ENCODE measurements at regions not wholly inside any gene's neighbourhood (a gene's known extent, or its start where the extent isn't known, plus 50 kb on each side); places are given as distances from the start of the nearest gene placed in this dataset.

DNA sequence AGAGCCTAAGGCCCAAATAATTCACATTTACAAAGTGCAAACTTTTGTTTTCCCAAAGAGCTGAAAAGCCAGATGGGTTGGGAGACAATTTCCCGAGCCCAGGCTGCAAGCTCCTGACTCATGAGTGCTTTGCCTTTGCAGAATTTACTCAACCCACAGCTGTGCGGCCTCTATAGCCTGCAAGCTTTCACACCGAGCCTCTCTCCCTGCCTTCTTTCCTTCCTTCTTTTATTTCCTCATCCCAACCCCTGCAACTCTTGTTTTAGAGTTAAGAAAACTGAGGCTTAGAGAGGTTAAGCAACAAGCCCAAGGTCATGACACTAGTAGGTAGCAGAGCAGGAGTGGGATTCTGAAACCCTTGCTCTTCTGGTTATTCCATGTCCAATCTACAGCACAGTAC lies 203.0 kb upstream of the GPR26 start:
- no peak for DNase-seq

DNA sequence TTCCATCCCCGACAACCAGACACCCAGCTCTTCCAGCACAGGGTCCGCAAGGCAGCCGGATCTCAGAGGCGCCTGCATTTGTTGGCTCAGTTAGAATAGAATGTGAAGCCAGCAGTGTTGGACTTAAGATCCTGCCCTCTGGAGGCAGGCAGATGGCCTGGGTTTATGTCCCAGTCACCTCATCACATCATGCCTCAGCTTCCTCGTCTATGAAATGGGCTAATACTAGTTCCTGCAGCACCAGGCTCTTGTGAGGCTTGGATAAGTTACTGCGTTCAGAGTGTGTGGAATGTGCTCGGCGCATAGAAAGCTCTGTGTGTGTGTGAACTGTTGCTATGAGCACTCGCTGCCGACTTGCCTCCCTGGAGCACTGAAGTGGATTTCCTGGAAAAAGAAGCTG lies 202.5 kb upstream of the GPR26 start:
- DNase-seq = no peak

DNA sequence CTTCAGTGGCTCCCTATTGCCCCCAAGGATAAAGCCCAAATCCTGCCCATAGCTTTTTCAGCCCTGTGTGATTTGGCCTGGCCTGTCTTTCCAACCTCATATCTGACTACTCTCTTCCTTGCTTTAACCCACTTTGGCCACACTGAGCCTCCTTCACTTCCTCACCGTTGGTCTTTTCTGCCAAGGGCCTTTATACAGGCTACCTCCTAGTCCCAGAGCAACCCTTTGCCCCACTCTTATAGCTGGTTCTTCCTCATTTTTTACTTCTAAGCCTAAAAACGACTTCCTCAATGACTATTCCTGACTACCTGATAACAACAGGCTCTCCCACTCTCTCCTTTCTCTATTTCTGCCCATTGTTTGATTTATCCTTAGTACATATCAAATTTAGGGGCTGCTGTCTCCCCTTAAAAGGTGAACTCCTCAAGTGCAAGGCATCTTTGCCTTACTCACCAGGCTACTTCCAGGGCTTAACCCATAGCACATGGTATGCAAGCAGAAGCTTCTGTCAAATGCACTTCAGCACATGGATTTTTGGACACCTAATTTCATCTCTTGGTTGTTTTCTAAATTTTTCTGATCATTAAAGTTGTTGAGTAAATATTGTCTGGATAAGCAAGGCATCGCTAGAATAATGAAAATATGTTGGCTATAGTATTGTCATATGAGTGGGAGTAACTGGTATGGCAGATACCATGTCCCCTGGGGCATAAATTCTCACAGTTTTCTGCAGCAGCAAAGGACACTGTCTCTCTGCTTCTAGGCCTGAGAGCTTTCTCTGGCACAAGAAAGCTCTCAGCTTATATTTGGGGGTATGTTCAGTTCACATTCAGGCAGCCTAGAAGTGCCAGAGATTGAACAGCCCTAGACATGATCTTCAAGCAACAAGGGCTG lies 201.5 kb upstream of the GPR26 start:
- DNase-seq = no peak

DNA sequence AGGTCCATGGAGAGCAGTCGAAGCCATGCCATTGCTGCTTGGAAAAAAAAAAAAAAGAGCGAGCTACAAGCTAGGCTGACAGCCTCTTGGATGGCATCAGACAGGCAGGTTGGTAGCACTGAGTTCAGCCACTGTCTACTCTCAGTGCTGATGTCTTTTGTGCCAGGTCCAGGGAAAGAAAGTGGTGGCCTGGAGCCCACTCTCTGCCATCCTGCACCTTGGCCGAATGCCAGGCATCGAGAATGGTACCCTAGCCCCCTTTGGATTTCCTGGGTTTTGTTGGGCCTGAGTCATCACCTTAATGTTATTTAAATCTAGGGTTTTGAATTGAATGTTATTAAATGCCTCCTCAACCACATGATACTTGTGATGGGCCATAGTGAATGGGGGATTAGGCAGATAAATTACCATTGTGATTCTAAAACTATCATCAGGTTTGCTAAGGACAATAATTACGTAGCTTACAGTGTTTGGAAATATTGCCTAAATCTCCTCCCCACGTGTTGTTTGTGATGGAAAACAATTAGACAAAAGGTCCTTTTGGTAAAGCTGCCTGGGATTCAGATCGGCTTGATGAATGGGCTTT lies 195.7 kb upstream of the GPR26 start:
- DNase-seq = no peak

DNA sequence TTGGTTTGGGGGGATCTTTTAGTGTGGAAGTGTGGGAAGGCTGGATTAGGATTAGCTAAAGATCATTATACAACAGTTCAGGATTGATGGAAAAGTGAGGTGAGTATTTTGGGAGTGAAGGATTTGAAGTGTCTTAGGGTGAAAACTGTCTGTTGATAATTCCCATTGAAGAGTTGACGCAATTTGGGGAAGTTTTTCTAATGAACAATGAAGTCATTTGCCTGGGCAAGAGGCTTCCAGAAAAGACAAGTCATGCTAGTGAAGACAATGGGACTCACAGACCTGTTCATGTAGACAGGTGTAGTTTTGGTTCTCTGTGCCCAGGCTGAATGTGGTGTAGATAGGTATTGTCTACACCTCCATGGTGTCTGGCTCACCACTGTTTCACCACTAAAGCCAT lies 194.3 kb upstream of the GPR26 start:
- DNase-seq = no peak

DNA sequence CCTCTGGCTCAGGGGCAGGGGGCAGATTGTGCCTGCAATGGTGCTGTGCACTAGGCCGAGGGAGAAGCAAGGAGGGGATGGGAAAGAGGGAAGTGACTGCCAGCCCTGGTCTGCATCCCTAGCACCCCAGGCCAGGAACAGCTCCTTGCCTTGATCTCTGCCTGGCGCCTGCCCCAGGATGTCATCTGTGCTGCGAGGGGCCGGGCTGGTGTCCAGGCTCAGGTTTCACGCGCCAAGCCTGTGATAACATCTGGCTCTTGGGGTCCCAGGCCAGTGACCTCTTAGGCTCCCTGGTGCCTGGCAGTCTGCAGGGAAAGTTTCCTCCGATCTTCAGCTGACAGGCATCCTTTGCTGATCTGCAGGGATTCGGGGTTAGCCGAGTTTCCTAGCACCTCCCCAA lies 193.5 kb upstream of the GPR26 start:
- no peak for DNase-seq

DNA sequence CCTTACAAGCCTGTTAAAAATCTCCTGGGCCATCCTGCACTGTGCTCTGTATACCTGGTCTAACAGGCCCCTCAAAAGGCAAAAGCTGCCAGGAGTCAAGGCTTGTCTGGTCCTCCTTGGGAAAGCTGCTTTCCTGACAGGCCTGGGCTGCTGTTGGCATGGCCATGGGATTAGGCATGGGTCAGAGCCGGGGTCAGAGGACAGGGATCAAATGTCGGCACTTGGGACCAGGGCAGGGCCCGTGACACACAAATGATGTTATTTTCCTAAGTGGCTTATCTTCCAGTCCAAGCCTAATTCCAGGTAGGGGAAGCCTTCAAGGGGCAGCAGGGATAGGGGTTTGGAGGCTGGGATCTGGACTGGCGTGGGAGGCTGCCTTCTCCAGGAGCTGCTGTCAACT lies 191.5 kb upstream of the GPR26 start:
- DNase-seq = no peak

DNA sequence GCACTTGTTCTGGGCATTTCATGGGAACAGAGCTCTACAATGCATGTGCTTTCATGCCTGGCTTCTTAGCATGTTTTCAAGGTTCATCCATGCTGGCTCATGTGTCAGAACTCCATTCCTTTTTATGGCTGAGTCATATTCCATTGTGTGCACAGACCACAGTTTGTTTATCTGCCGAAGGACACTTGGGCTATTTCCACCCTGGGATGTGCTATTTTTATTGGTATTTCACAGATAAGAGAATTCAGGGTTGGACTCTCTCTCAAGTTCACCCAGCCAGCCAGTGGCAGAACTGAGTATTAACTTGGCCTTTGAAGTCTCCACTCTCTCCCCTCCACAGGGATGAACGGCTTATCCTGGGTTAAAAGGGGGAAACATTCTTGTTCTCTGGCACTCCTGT lies 190.7 kb upstream of the GPR26 start:
- no peak for DNase-seq

DNA sequence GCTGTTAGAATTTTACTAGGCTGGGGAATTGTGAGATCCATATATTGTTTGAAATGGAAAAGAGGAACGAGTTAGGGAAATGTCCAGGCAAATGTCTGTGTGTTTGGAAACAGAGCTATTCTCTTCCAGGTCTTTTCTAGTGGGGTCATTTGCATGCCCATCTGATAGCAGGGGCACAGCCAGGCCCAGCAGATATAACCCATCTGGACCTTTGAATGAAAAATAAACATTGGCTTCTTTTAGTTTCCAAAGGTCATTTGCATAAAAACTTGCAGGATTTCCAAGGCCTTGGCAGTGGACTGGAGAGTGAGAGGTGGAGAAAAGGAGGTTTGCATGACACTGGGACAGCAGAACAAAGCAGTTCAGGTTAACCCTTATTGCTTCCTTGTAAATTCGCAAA lies 188.0 kb upstream of the GPR26 start:
- DNase-seq = no peak

DNA sequence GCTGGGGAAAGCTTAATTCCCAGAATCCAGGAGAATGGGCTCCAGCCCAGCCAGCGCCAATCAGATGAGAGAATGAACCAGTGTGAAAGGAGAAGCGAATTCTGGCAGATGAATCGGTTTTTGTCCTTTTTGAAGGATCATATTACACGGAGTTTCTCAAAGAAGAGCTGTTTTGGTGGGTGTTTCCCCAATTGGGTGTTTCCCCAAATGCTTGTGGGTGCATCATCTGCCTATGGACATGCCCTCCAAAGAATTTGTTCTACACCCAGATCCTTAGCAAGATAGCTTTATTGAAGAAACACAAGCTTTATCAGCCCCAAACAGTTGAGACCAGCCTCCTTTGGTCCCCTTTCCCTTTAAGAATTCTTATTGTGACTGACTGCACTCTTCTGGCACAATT lies 186.5 kb upstream of the GPR26 start:
- no peak for DNase-seq

DNA sequence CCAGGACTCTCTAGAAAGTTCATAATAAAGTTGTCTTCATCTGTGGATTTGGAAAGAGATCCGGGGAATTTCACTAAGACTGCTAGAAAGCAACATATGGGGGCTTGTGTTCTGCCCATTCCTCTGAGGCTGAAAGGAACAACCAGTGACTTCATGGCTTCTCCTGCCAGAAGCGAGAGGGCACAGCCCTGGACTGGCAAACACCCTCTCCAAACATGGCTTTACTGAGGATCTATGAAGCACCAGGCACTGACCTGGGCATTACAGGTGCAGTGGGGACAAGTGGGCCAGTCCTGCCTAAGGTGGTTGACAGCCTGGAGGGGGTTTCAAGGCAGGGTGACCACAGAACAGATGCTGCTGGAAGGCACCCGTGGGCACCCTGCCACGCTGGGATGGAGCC lies 185.8 kb upstream of the GPR26 start:
- DNase-seq = no peak

DNA sequence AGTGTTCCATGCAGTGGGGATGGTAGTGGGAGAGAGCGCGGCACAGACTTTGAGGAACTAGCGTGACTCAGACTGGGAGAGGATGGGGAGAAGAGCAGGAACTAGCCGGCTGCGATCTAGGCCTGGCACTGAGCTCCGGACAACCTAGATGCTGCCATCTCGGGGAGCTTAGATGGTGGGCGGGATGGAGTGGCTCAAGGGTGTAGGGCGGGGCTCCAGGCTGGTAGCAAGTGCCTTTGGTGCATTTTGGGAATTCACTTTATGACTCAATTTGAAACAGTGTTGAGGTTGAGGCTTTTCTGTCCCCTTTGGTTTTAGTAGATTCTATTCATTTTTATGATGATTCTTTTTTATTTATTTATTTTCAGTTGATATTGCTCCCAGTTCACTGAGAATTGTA lies 185.3 kb upstream of the GPR26 start:
- DNase-seq = no peak

DNA sequence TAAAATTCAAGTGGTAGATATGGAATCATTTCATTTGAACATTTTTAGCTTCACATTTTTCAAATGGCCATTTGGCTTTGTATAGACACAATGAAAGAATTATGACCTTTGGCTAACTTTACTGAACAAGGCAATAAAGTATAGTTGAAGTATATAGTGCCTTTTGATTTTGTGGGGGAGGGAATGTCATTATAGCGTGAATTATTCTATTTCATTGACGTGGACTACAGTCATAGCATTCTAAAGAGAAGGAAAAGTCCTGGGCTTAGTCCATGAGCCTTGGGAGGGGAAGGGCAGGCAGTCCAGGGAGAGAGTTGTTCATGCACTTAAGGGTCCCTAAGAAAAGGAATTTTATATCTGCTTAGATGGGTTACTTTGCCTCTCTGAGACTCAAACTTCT lies 181.4 kb upstream of the GPR26 start:
- no peak for DNase-seq

DNA sequence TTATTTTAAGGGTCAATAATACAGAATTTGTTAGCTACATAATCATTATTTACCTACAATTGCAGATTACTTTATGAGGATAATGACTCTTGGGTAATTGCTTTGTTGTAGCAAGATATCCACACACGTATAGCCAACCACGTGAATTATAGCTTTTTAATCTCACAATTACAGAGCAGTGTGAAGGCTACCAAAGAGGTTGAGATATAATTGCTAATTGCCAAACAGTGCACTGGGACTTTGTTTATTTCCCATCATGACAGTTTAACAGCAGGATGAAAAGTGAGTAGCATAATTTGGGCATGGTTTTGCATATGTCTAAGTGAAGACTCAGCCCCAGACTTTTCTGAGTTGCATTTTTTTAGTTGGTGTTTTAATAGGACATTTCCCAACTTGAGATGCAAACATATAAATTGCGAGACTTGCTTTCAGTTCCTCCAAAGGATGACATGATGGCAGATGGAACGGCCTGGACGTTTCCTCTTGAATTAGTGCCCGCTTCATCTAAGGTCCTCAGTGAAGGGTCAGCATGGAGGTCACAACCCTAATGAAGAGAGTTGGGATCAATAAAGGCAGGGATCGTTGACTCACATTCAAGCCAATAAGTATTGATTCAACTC lies 180.7 kb upstream of the GPR26 start:
- DNase-seq = no peak

DNA sequence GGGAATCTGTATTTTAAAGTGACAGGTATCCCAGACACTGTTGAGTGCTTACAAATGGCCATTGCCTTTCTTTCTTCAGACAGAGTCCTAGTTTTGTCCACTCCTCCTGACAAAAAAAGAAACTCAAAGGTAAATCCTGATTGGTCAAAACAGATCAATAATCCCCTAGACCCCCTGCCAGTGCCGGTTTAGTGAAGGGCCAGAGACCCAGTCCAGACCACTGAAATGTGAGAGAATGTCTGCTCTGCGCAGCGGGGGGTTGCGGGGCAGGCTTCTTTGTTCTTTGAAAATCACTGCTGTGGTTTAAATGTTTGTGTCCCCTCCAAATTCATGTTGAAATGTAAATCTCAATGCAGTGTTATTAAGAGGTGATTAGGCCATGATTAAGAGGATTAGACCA lies 177.7 kb upstream of the GPR26 start:
- DNase-seq = no peak

DNA sequence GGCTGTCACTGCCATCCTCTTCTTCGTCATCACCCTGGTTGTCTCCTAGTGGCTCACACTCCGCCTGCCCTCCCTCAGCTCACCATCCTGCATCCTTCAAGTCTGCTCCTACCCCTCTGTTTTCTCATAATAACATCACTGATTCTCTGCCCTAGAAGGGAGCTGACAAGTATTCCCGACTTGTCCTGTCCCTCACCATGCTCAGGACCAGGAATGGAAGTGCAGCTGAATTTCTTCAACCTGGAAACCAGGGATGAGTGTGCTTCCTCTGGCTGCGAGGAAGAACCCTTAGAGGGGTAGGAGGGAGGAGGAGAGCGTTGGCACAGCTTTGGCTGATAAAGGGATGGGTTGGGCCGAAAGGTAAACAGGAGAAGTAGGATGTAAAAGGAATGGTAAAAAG lies 174.8 kb upstream of the GPR26 start:
- no peak for DNase-seq

DNA sequence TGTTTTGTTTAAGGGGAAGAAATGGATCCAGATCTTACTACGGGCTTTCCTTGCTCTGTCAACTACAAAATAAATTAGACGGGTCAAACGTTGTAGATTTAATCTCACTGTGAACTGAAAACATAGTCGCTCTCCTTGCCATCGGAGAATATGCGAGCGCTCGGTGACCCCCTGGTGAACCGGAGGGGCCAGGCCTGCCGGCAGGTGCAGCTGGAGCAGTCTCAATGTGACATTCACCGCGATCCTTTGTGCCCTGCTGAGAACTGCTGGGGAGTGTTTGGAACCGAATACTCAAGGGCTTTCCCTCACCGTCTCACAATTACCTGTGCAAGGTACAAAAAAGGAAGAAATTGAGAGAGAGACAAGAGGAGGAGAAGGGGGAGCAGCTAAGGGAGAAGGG lies 174.1 kb upstream of the GPR26 start:
- no peak for DNase-seq

DNA sequence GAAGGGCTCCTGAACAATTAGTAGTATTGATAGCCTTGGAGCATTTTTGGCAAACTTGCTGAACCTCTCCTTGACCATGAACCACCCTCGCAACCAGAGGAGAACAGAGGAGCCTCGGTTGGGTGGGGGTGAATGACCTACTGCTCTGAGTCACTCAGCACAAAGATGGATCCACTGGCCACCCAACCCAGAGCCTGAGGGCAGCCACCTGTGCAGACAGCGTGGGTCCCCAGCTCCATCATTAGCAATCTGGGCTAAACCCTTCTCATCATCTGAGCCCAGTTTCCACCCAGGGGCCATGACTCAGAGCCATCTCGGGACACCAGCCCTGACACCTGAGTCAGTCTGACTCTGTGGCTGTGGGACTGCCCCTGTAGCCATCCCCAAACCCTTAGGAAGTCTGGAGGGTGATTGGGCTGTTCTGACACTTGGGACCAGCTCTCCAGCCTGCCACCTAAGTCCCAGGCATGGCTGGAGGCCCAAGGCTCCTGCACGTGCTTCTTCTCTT lies 171.8 kb upstream of the GPR26 start:
- no peak for DNase-seq

DNA sequence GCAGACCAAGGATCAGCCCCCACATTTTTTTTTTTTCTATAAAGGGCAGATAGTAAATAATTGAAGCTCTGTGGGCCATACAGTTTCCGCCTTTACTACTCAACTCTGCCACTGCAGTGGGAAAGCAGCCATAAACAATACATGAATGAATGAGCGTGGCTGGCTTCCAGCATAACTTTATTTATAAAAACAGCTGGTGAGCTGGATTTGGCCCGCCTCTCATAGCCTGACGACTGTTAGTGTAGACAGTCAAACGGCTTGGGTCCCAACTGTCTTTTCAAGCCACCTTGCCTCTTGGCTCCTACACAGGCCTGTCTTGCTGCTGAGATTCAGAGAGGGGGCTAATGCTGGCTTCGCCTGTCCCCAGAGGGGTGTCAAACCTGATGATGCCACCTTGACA lies 169.8 kb upstream of the GPR26 start:
- DNase-seq = no peak

DNA sequence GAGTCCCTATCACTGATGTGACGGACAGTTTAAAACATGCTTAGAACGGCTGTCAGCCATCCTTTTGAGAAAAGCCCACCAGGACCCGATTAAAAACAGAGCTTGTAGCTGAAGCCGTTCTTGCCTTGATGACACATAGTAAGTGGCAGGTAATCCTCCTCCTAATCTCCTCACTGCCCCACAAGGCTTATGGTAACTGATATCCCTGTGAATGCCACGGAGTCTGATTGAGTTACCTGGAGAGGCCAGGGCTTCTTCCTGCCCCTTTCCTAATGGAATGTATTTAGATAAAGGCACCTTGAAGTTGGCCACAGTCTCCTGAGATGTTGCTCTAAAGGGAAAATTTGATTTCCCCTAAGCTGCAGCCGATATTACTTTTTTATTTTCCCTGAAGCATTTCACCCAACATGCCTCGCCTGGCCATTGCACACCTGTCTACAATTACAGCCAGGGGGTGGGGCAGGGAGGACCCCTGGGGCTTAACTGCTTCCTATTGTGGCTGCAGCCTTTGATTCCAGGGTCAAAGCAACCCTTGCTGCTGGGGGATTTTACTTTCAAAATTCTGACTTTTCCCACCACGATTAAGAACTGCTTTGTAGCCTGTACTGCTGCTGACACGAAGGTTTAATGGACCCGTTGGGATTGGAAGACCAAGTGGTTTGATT lies 169.0 kb upstream of the GPR26 start:
- no peak for DNase-seq

DNA sequence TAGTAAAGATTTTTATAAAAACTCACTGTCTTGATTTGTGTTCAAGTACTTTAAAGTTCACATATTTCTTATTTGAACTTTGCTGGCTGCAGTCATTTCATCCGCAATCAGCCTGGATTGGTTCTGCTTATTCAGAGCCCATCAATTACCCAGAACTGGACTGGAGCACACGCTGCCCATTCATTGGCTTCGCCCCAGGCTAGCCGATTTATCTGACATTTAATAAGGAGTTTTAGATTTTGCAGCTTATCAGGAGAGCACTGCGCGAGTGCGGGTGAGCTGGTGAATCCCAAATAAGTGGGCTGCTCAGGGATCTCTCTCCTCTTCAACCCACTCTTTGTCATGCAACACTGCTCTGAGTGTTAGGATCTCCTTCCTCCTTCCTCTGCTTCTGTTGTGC lies 166.0 kb upstream of the GPR26 start:
- DNase-seq = no peak

DNA sequence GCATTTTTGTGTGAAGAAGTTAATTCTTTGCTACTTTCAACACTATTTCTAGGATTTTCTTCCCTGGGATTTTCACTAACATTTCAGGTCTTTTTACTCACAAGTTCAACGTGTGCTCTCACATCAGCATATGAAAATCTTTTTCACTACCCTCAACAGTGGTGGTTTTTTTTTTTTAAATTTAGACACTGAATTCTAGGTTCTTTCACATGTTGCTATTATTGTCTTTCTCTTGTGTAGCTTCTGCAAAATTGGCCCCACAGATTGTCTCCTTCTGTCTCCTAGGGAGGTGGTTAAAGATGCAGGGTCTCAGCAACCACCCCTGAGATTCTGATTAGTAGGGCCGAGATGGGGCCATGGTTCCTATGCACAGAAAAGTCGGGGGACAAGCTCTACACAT lies 165.0 kb upstream of the GPR26 start:
- DNase-seq = no peak

DNA sequence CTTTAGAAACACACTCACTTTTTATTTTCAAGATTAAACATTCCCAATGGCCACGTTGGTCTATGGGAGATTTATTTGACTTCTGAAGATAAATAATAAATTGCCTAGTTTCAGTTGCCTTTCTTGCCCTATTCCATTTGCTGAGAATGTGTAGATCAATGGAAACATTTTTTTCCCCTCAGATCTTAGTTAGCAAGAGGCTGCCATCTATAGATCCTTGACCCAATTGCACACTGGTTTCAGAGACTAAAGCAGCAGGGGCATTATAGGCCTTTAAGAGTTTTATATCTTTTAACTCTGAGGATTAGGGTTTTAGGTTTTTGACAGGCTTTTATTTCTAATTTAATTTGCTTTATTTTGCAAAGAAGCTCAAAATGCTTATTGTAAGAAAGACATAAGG lies 163.2 kb upstream of the GPR26 start:
- DNase-seq = no peak

DNA sequence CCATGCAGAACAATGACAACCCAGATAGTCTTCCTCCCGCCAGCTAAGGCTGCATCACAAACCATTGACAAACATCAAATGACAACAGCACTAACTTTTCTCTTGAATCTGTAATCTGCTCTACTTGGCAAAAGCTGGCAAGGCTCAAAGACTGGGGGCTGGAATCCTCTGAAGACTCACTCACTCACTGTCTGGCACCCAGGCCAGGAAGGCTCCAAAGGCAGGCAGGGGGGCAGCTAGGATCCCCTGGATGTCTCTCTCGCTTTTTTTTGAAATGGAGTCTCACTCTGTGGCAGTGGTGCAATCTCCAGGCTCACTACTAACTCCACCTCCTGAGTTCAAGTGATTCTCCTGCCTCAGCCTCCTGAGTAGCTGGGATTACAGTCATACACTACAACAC lies 159.7 kb upstream of the GPR26 start:
- no peak for DNase-seq

Measured in NCI-H774 (cell line).